ENCODE measurements at regions not wholly inside any gene's neighbourhood (a gene's known extent, or its start where the extent isn't known, plus 50 kb on each side); places are given as distances from the start of the nearest gene placed in this dataset.

DNA sequence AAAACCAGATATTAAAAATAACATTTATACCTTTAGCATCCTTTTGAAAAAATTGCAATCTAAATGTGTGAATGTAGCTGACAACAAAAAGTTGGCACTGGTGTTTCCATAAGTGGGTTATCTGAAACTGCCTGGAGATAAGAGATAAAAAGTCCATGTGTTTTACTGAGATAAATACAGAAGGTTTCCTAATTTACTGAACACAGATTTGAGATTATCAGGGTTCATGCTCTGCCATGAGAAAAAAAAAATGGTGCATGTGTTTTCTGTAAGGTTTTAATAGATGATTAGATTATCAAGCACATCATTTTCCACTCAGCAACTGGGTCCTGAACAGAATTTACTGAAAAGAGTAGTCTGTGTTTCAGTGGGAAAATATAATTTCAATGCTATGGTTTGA is 326.2 kb upstream of the SLIT2 start:
- no peak for DNase-seq
- Mint-ChIP-seq H3K4me1 (peaks cover 5% of the 10 kb centered on the region), H3K27me3 (ENCODE audit: low read depth, poor library complexity) (no peaks in the 10 kb centered on the region), H3K4me3 (no peak overlapping the region), H3K27ac (no peak overlapping the region), H3K9me3 (no peaks in the 10 kb centered on the region), H3K36me3 (ENCODE audit: low read depth) (no peaks in the 10 kb centered on the region)
- TF ChIP-seq CTCF (IDR thresholded peaks at IDR 0.05): no peak

DNA sequence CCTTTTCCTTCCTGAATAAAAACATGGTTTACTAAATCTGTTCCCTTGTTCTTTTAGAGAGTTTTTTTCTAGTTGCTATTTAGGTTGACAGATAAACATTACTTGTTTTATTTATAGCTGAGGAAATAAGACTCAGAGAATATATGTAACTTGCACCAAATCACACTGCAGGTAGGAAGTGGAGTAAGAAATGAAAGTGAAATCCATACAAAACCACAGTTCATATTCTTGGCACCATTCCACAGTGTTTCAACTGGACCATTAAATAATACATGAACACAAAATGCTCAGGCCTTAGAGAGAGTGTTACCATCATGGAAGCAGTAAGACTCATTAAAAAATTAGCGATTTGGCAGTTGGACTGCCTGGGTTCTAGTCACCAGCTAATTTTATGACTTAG is 326.9 kb upstream of the SLIT2 start:
- Mint-ChIP-seq H3K27me3 (ENCODE audit: low read depth, poor library complexity) (peaks cover under 1% of the 10 kb centered on the region), H3K27ac (no peak overlapping the region), H3K36me3 (ENCODE audit: low read depth) (no peaks in the 10 kb centered on the region), H3K4me1 (peaks cover 5% of the 10 kb centered on the region), H3K4me3 (no peak overlapping the region), H3K9me3 (peaks cover 6% of the 10 kb centered on the region)
- TF ChIP-seq CTCF (IDR thresholded peaks at IDR 0.05): no peak
- no peak for DNase-seq

GRCh38 chr4:19915276-19915675 is 336.4 kb upstream of the SLIT2 start:
- no peak for TF ChIP-seq CTCF (IDR thresholded peaks at IDR 0.05)
- H3K27ac Mint-ChIP-seq: no peak overlapping the region
- no peaks in the 10 kb centered on the region for H3K36me3 Mint-ChIP-seq (ENCODE audit: low read depth)
- peaks cover 3% of the 10 kb centered on the region for H3K27me3 Mint-ChIP-seq (ENCODE audit: low read depth, poor library complexity)
- no peak overlapping the region for H3K4me3 Mint-ChIP-seq
- no peak for DNase-seq
- no peaks in the 10 kb centered on the region for H3K4me1 Mint-ChIP-seq
- H3K9me3 Mint-ChIP-seq: peaks cover 33% of the 10 kb centered on the region

DNA sequence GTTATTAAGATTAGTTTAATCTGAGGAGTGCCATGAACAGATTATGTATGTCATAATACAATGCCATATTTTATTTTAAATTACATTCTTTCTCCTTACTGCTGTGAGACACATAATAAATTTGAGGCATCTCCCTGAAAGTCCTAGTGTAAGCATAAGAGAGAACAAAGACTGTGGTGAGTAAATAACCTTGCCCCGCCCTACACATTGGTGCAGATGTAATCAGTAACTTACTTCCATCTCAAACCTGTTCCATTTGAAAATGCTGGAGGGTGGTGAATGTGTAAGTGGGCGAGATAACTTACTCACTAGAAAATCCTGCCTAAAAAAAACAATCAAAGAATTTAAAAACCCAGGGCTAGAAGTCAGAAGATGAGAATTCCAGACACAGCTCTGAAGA is 338.1 kb upstream of the SLIT2 start:
- Mint-ChIP-seq H3K27ac (no peak overlapping the region), H3K27me3 (ENCODE audit: low read depth, poor library complexity) (no peaks in the 10 kb centered on the region), H3K4me1 (no peaks in the 10 kb centered on the region), H3K9me3 (peaks cover 16% of the 10 kb centered on the region), H3K4me3 (no peak overlapping the region), H3K36me3 (ENCODE audit: low read depth) (no peaks in the 10 kb centered on the region)
- DNase-seq: no peak
- no peak for TF ChIP-seq CTCF (IDR thresholded peaks at IDR 0.05)

- H3K9me3 Mint-ChIP-seq: no peaks in the 10 kb centered on the region
- TF ChIP-seq CTCF (IDR thresholded peaks at IDR 0.05): no peak
- no peaks in the 10 kb centered on the region for H3K36me3 Mint-ChIP-seq (ENCODE audit: low read depth)
- H3K4me1 Mint-ChIP-seq: no peaks in the 10 kb centered on the region
- no peak for DNase-seq
- H3K27ac Mint-ChIP-seq: no peak overlapping the region
- no peak overlapping the region for H3K4me3 Mint-ChIP-seq
- H3K27me3 Mint-ChIP-seq (ENCODE audit: low read depth, poor library complexity): no peaks in the 10 kb centered on the region
These were observed 340.7 kb upstream of the SLIT2 start for GRCh38 chr4:19910861-19911525.

DNA sequence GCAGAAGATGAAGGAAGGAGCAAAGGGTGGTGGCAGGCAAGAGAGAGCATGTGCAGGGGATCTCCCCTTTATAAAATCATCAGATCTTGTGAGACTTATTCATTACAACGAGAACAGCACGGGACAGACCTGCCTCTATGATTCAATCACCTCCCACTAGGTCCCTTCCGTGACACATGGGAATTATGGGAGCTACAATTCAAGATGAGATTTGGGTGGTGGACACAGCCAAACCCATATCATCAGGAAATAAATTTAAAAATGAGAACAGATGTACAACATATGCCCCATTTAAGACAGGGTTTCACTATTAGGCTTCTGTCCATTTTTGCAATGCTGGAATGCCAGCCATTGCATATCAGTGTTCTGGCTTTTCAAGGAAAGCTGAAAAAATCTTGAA is 346.7 kb upstream of the SLIT2 start:
- Mint-ChIP-seq H3K27me3 (ENCODE audit: low read depth, poor library complexity) (no peaks in the 10 kb centered on the region), H3K4me1 (no peaks in the 10 kb centered on the region), H3K4me3 (no peak overlapping the region), H3K27ac (no peak overlapping the region), H3K9me3 (no peaks in the 10 kb centered on the region), H3K36me3 (ENCODE audit: low read depth) (no peaks in the 10 kb centered on the region)
- TF ChIP-seq CTCF (IDR thresholded peaks at IDR 0.05): no peak
- DNase-seq: no peak
